Activated CD8-positive, alpha-beta memory T cell treated with anti-CD3 and anti-CD28 coated beads, Interleukin-2, amount 50 U/mL, for 48 hours (primary cell): ENCODE measurements at regions not wholly inside any gene's neighbourhood (a gene's known extent, or its start where the extent isn't known, plus 50 kb on each side); places are given as distances from the start of the nearest gene placed in this dataset.

Source experiments
- DNase-seq: peaks from one replicate; pipeline ENCODE4 v3.0.0-alpha.2; 2020

GRCh38 chr11:45092901-45093760, 53.3 kb upstream of the PRDM11 start:
- peak; percentile 69 for DNase-seq

GRCh38 chr11:45093761-45094455, 52.5 kb upstream of the PRDM11 start:
- peak; percentile 43 for DNase-seq

- DNase-seq: peak; percentile 30
Measured at GRCh38 chr11:45094958-45095690, 51.3 kb upstream of the PRDM11 start.

- no peak for DNase-seq
Measured at GRCh38 chr11:45095691-45096010, 50.8 kb upstream of the PRDM11 start.

GRCh38 chr11:45096636-45097035, 49.8 kb upstream of the PRDM11 start:
- no peak for DNase-seq
